ENCODE measurements at regions not wholly inside any gene's neighbourhood (a gene's known extent, or its start where the extent isn't known, plus 50 kb on each side); places are given as distances from the start of the nearest gene placed in this dataset.

GRCh38 chr15:31178705-31179104, 77.2 kb upstream of the TRPM1 start:
- Histone ChIP-seq H2AFZ (ENCODE audit: low read length) (no peak overlapping the region), H3K36me3 (ENCODE audit: insufficient read depth, low read length) (no peaks in the 10 kb centered on the region), H3K27ac (ENCODE audit: low read depth, low read length, poor library complexity, severe bottlenecking) (no peak overlapping the region), H3K9me2 (ENCODE audit: insufficient read depth, low read length) (no peaks in the 10 kb centered on the region), H4K20me1 (ENCODE audit: insufficient read depth, low read length) (no peaks in the 10 kb centered on the region), H3K79me2 (ENCODE audit: insufficient read depth, low read depth, low read length) (no peaks in the 10 kb centered on the region), H3K9me3 (ENCODE audit: low read length) (0 out of 2 replicates have a peak, but pooled peaks cover 8% of the 10 kb centered on the region), H3K4me2 (ENCODE audit: low read length) (no peak overlapping the region), H3K4me3 (ENCODE audit: low read depth, low read length, poor library complexity, severe bottlenecking) (no peak overlapping the region), H3K4me1 (ENCODE audit: insufficient read depth, low read length, poor library complexity, severe bottlenecking) (no peaks in the 10 kb centered on the region)
- CTCF ChIA-PET (ENCODE audit: unreplicated experiment): no interaction called here
- no peak for DNase-seq (ENCODE audit: low spot score)
- POLR2A ChIA-PET: no interaction called here
- intact Hi-C loops (cut with micrococcal nuclease; ENCODE audit: unreplicated experiment): no loop called here
- TF ChIP-seq, protein P1, sequence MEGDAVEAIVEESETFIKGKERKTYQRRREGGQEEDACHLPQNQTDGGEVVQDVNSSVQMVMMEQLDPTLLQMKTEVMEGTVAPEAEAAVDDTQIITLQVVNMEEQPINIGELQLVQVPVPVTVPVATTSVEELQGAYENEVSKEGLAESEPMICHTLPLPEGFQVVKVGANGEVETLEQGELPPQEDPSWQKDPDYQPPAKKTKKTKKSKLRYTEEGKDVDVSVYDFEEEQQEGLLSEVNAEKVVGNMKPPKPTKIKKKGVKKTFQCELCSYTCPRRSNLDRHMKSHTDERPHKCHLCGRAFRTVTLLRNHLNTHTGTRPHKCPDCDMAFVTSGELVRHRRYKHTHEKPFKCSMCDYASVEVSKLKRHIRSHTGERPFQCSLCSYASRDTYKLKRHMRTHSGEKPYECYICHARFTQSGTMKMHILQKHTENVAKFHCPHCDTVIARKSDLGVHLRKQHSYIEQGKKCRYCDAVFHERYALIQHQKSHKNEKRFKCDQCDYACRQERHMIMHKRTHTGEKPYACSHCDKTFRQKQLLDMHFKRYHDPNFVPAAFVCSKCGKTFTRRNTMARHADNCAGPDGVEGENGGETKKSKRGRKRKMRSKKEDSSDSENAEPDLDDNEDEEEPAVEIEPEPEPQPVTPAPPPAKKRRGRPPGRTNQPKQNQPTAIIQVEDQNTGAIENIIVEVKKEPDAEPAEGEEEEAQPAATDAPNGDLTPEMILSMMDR (conservative IDR thresholded peaks at IDR 0.05; ENCODE audit: low read length): no peak
- no peak for TF ChIP-seq EZH2phosphoT487 (IDR thresholded peaks at IDR 0.05; ENCODE audit: borderline replicate concordance, low read depth, low read length)
- no TSS peak for BruUV-seq (replicated peaks)

DNA sequence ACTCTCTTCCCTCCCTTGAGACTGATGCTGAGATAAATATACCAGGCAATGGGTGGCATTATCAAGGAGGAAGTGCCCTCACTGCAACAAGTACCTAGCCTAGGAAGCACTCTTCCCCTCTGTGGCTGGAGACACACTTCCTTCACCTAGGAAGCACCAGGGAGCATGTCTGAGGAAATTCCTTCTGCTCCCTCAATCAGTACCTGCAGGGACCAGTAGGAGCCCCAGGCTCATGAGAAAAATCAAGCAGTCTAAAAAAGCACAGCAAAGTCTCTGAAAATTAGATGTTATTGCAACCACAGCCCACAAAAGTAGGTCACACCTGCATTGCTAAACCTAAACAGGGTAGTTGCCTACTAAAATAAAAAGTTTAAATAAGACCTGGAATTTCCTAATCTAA, 78.2 kb upstream of the TRPM1 start:
- H4K20me1 ChIP-seq (ENCODE audit: insufficient read depth, low read length): no peaks in the 10 kb centered on the region
- BruUV-seq (replicated peaks): no TSS peak
- no peaks in the 10 kb centered on the region for H3K9me2 ChIP-seq (ENCODE audit: insufficient read depth, low read length)
- no peaks in the 10 kb centered on the region for H3K4me1 ChIP-seq (ENCODE audit: insufficient read depth, low read length, poor library complexity, severe bottlenecking)
- H3K4me2 ChIP-seq (ENCODE audit: low read length): no peak overlapping the region
- no peaks in the 10 kb centered on the region for H3K79me2 ChIP-seq (ENCODE audit: insufficient read depth, low read depth, low read length)
- no peak overlapping the region for H3K4me3 ChIP-seq (ENCODE audit: low read depth, low read length, poor library complexity, severe bottlenecking)
- no peak overlapping the region for H3K27ac ChIP-seq (ENCODE audit: low read depth, low read length, poor library complexity, severe bottlenecking)
- POLR2A ChIA-PET: no interaction called here
- intact Hi-C loops (cut with micrococcal nuclease; ENCODE audit: unreplicated experiment): no loop called here
- no peak overlapping the region for H2AFZ ChIP-seq (ENCODE audit: low read length)
- CTCF ChIA-PET (ENCODE audit: unreplicated experiment): no interaction called here
- 0 out of 2 replicates have a peak, but pooled peaks cover 8% of the 10 kb centered on the region for H3K9me3 ChIP-seq (ENCODE audit: low read length)
- DNase-seq (ENCODE audit: low spot score): no peak
- no peaks in the 10 kb centered on the region for H3K36me3 ChIP-seq (ENCODE audit: insufficient read depth, low read length)
- TF ChIP-seq EZH2phosphoT487 (IDR thresholded peaks at IDR 0.05; ENCODE audit: borderline replicate concordance, low read depth, low read length): no peak
- TF ChIP-seq, protein P1 (conservative IDR thresholded peaks at IDR 0.05; ENCODE audit: low read length): no peak

- Histone ChIP-seq H3K9me3 (ENCODE audit: low read length) (peaks cover 16% of the 10 kb centered on the region), H3K36me3 (ENCODE audit: insufficient read depth, low read length) (no peaks in the 10 kb centered on the region), H3K9me2 (ENCODE audit: insufficient read depth, low read length) (no peaks in the 10 kb centered on the region), H3K4me1 (ENCODE audit: insufficient read depth, low read length, poor library complexity, severe bottlenecking) (no peaks in the 10 kb centered on the region), H3K4me3 (ENCODE audit: low read depth, low read length, poor library complexity, severe bottlenecking) (no peak overlapping the region), H3K27ac (ENCODE audit: low read depth, low read length, poor library complexity, severe bottlenecking) (no peak overlapping the region), H3K4me2 (ENCODE audit: low read length) (no peak overlapping the region), H3K79me2 (ENCODE audit: insufficient read depth, low read depth, low read length) (no peaks in the 10 kb centered on the region), H2AFZ (ENCODE audit: low read length) (no peak overlapping the region), H4K20me1 (ENCODE audit: insufficient read depth, low read length) (no peaks in the 10 kb centered on the region)
- TF ChIP-seq, protein P1 (conservative IDR thresholded peaks at IDR 0.05; ENCODE audit: low read length): no peak
- TF ChIP-seq EZH2phosphoT487 (IDR thresholded peaks at IDR 0.05; ENCODE audit: borderline replicate concordance, low read depth, low read length): no peak
- BruUV-seq (replicated peaks): no TSS peak
- intact Hi-C loops (cut with micrococcal nuclease; ENCODE audit: unreplicated experiment): loop anchor here (5.0 kb wide), 1 partner anchor 224 kb away; no protein-coding TSS in a partner anchor
- no peak for DNase-seq (ENCODE audit: low spot score)
- POLR2A ChIA-PET: interaction anchor here (0.6 kb wide), 1 partner anchor 232 kb away, joined by 3 read pairs; no protein-coding TSS in a partner anchor
- CTCF ChIA-PET (ENCODE audit: unreplicated experiment): no interaction called here
Observed at GRCh38 chr15:31193291-31193690, 91.8 kb upstream of the TRPM1 start.

Measured in OCI-LY7 (cell line).